SK-N-SH (cell line): ENCODE measurements at regions not wholly inside any gene's neighbourhood (a gene's known extent, or its start where the extent isn't known, plus 50 kb on each side); places are given as distances from the start of the nearest gene placed in this dataset.

Experiments
- CTCF ChIA-PET: fragments of 300-600, 350-600 bp; formaldehyde crosslinking; extraction: SDS; loops from one replicate; lab custom pipeline; 2021; lab: Yijun Ruan, JAX
- POLR2A ChIA-PET: fragments of 350-600 bp; sonication (Branson Sonifier 250); formaldehyde crosslinking; extraction: SDS; loops from one replicate; lab custom pipeline; 2020; ENCODE audit warnings: antibody characterized with exemption, inconsistent platforms; lab: Yijun Ruan, JAX
- DNase-seq: peaks from one replicate; pipeline ENCODE4 v3.0.0; 2012
- H2AFZ ChIP-seq: fragments of 200-600 bp; sonication (generic); 2 replicates; pipeline ENCODE4 v1.8.1; 2016; ENCODE audit warnings: antibody characterized with exemption, mild to moderate bottlenecking, low read depth
- H3F3A ChIP-seq: fragments of 200-600 bp; sonication (generic); replicated peaks from 2 replicates; pipeline ENCODE3; 2016; ENCODE audit warnings: antibody characterized with exemption, mild to moderate bottlenecking; ENCODE audit not compliant: insufficient read depth
- H3K27ac ChIP-seq, 2 experiments: fragments of 200-500 bp in 1 of 2; fragments of 200-600 bp in 1 of 2; sonication (Bioruptor generic) in 1 of 2; sonication (generic), shearing (Covaris generic) in 1 of 2; 2 replicates each; pipeline versions ENCODE4 v1.5.1 to v1.6.1; 2014 to 2016; ENCODE audit warnings: low read depth in 2 of 2, inconsistent platforms in 1 of 2, low read length in 1 of 2, mild to moderate bottlenecking in 1 of 2, mixed read lengths in 1 of 2
- H3K27me3 ChIP-seq: fragments of 200-600 bp; sonication (generic), shearing (Covaris generic); 2 replicates; pipeline ENCODE4 v1.6.1; 2016; ENCODE audit warnings: mixed run types; ENCODE audit not compliant: insufficient read depth
- H3K36me3 ChIP-seq, 2 experiments: fragments of 200-500 bp in 1 of 2; fragments of 200-600 bp in 1 of 2; sonication (Bioruptor generic) in 1 of 2; sonication (generic) in 1 of 2; replicated peaks in 1 of 2; 2 replicates each; pipeline versions ENCODE3 to v1.5.1; 2014 to 2016; ENCODE audit warnings: low read length in 1 of 2, mild to moderate bottlenecking in 1 of 2; ENCODE audit not compliant: insufficient read depth in 2 of 2, control insufficient read depth in 1 of 2
- H3K4me1 ChIP-seq, 2 experiments: fragments of 200-500 bp in 1 of 2; fragments of 200-600 bp in 1 of 2; sonication (Bioruptor generic) in 1 of 2; sonication (generic), shearing (Covaris generic) in 1 of 2; 2 replicates each; pipeline versions ENCODE4 v1.5.1 to v1.6.1; 2014 to 2016; ENCODE audit warnings: low read depth in 1 of 2, low read length in 1 of 2, mixed run types in 1 of 2; ENCODE audit not compliant: insufficient read depth in 2 of 2, control insufficient read depth in 1 of 2
- H3K4me2 ChIP-seq: fragments of 200-600 bp; sonication (generic), shearing (Covaris generic); 2 replicates; pipeline ENCODE4 v1.6.1; 2017; ENCODE audit warnings: mixed run types
- H3K4me3 ChIP-seq, 2 experiments: fragments of 200-500 bp in 1 of 2; fragments of 200-600 bp in 1 of 2; sonication (Bioruptor generic) in 1 of 2; sonication (generic), shearing (Covaris generic) in 1 of 2; 2 replicates each; pipeline versions ENCODE4 v1.5.1 to v1.8.1; 2014 to 2016; ENCODE audit warnings: low read depth in 2 of 2, inconsistent platforms in 1 of 2, low read length in 1 of 2, mild to moderate bottlenecking in 1 of 2, mixed read lengths in 1 of 2, moderate library complexity in 1 of 2
- H3K79me2 ChIP-seq: fragments of 200-600 bp; sonication (generic); 2 replicates; pipeline ENCODE4 v1.8.1; 2017; ENCODE audit warnings: mild to moderate bottlenecking; ENCODE audit not compliant: insufficient read depth
- H3K9ac ChIP-seq: fragments of 200-600 bp; sonication (generic); 2 replicates; pipeline ENCODE4 v1.6.1; 2017; ENCODE audit warnings: mixed run types
- H3K9me2 ChIP-seq: fragments of 200-600 bp; sonication (generic); 2 replicates; pipeline ENCODE4 v1.6.1; 2017; ENCODE audit warnings: mixed run types
- H3K9me3 ChIP-seq: fragments of 200-600 bp; sonication (generic); 2 replicates; pipeline ENCODE4 v1.6.1; 2017; ENCODE audit warnings: mixed run types, mild to moderate bottlenecking, moderate library complexity
- H4K20me1 ChIP-seq: fragments of 200-600 bp; sonication (generic); 2 replicates; pipeline ENCODE4 v1.6.1; 2017; ENCODE audit warnings: mild to moderate bottlenecking, mixed run types; ENCODE audit not compliant: insufficient read depth
- EP300 ChIP-seq, 2 experiments: IDR thresholded peaks; 2 replicates each; pipeline versions ENCODE4 v1.4.0 to v1.6.1; 2012; ENCODE audit warnings: borderline replicate concordance in 1 of 2, low read depth in 1 of 2, low read length in 1 of 2
- EZH2phosphoT487 ChIP-seq: fragments of 200-600 bp; sonication (generic); IDR thresholded peaks from 2 replicates; pipeline ENCODE4 v1.6.1; 2017; ENCODE audit warnings: low read depth, mixed run types, mild to moderate bottlenecking, antibody characterized with exemption, moderate library complexity, borderline replicate concordance
- GABPA ChIP-seq: IDR thresholded peaks from 2 replicates; pipeline ENCODE4 v1.4.0; 2012; ENCODE audit warnings: low read depth, mild to moderate bottlenecking
- MEF2A ChIP-seq: IDR thresholded peaks from 2 replicates; pipeline ENCODE4 v1.4.0; 2012; ENCODE audit warnings: low read depth, borderline replicate concordance
- NFIC ChIP-seq: IDR thresholded peaks from 2 replicates; pipeline ENCODE4 v1.4.0; 2012; ENCODE audit warnings: borderline replicate concordance
- NRF1 ChIP-seq: IDR thresholded peaks from 2 replicates; pipeline ENCODE4 v1.6.1; 2012; ENCODE audit warnings: low read depth, mild to moderate bottlenecking, low read length
- POLR2AphosphoS5 ChIP-seq: IDR thresholded peaks from 2 replicates; pipeline ENCODE4 v1.6.1; 2012; ENCODE audit warnings: low read depth, low read length
- SIN3A ChIP-seq: IDR thresholded peaks from 2 replicates; pipeline ENCODE4 v1.6.1; 2012; ENCODE audit warnings: low read depth, mild to moderate bottlenecking, low read length, moderate library complexity, borderline replicate concordance
- SMC3 ChIP-seq: IDR thresholded peaks from 2 replicates; pipeline ENCODE4 v1.6.1; 2012; ENCODE audit warnings: low read depth, low read length, improper control_type of control experiment
- TAF1 ChIP-seq: IDR thresholded peaks from 2 replicates; pipeline ENCODE4 v1.6.1; 2012; ENCODE audit warnings: low read depth, mild to moderate bottlenecking, low read length, moderate library complexity, borderline replicate concordance
- TCF12 ChIP-seq: IDR thresholded peaks from 2 replicates; pipeline ENCODE4 v1.4.0; 2012
- TEAD4 ChIP-seq: IDR thresholded peaks from 2 replicates; pipeline ENCODE4 v1.4.0; 2012; ENCODE audit warnings: mild to moderate bottlenecking, borderline replicate concordance; ENCODE audit not compliant: insufficient read depth
- WGBS: methylation state at CpG from one replicate; pipeline ENCODE4 v1.1.6; 2017; ENCODE audit warnings: low lambda C conversion rate; 5-methylcytosine and 5-hydroxymethylcytosine counted together
- TF ChIP-seq, protein P1 (sequence below): IDR thresholded peaks from 2 replicates; pipeline ENCODE4 v1.6.1; 2012; ENCODE audit warnings: mild to moderate bottlenecking, low read depth, low read length, moderate library complexity
- TF ChIP-seq, protein P2 (sequence below): IDR thresholded peaks from 2 replicates; pipeline ENCODE4; 2012

DNA sequence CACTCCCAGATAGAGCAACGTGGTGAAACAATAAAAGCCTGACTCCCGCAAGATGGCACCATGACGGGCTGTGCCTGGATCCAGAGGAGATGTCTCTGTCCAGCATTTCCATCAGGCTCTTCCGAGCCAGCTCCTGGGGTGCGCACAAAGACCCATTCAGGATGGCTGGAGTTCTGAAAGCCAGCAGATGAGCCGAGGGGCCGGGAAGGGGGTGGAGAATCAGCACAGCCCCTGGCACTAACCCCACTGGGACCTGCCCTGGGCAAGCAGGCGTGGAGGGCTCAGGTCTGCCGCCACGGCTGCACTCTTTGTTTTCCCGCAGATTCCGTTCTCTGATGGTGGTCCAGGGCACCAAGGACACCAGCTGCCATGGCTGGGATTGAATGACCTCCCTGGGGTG lies 97.2 kb upstream of the BLID start:
- TF ChIP-seq TEAD4: no peak
- TF ChIP-seq, protein P1, sequence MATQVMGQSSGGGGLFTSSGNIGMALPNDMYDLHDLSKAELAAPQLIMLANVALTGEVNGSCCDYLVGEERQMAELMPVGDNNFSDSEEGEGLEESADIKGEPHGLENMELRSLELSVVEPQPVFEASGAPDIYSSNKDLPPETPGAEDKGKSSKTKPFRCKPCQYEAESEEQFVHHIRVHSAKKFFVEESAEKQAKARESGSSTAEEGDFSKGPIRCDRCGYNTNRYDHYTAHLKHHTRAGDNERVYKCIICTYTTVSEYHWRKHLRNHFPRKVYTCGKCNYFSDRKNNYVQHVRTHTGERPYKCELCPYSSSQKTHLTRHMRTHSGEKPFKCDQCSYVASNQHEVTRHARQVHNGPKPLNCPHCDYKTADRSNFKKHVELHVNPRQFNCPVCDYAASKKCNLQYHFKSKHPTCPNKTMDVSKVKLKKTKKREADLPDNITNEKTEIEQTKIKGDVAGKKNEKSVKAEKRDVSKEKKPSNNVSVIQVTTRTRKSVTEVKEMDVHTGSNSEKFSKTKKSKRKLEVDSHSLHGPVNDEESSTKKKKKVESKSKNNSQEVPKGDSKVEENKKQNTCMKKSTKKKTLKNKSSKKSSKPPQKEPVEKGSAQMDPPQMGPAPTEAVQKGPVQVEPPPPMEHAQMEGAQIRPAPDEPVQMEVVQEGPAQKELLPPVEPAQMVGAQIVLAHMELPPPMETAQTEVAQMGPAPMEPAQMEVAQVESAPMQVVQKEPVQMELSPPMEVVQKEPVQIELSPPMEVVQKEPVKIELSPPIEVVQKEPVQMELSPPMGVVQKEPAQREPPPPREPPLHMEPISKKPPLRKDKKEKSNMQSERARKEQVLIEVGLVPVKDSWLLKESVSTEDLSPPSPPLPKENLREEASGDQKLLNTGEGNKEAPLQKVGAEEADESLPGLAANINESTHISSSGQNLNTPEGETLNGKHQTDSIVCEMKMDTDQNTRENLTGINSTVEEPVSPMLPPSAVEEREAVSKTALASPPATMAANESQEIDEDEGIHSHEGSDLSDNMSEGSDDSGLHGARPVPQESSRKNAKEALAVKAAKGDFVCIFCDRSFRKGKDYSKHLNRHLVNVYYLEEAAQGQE: peak; percentile 83; the same call in 1 of the 2 replicates
- TF ChIP-seq, all 33 proteins: peak for 1
- no peak overlapping the region for H3K9ac ChIP-seq
- no peaks in the 10 kb centered on the region for H3K9me2 ChIP-seq
- no peaks in the 10 kb centered on the region for H3K27me3 ChIP-seq
- 90% methylated on average over 7 of the region's 12 CpGs for WGBS
- H2AFZ ChIP-seq: no peak overlapping the region
- H3K36me3 ChIP-seq: no peaks in the 10 kb centered on the region
- H3K4me2 ChIP-seq: no peak overlapping the region
- no peaks in the 10 kb centered on the region for H3K9me3 ChIP-seq
- H3K79me2 ChIP-seq: peaks cover 3% of the 10 kb centered on the region; the same call in 1 of the 2 replicates
- ChIA-PET POLR2A (no interaction called here), CTCF (interaction anchor here (1.0 to 10.3 kb wide), 9 partner anchors 10 to 559 kb away, joined by 3 to 136 read pairs (median 6); no protein-coding TSS in a partner anchor)
- no peak overlapping the region; a peak in 1 of 4 replicates for H3K27ac ChIP-seq
- no peak for DNase-seq
- H3K4me1 ChIP-seq: peaks cover 18 to 25% of the 10 kb centered on the region in 2 experiments
- no peaks in the 10 kb centered on the region for H4K20me1 ChIP-seq
- peaks cover 17% of the 10 kb centered on the region for H3F3A ChIP-seq
- no peak overlapping the region for H3K4me3 ChIP-seq

DNA sequence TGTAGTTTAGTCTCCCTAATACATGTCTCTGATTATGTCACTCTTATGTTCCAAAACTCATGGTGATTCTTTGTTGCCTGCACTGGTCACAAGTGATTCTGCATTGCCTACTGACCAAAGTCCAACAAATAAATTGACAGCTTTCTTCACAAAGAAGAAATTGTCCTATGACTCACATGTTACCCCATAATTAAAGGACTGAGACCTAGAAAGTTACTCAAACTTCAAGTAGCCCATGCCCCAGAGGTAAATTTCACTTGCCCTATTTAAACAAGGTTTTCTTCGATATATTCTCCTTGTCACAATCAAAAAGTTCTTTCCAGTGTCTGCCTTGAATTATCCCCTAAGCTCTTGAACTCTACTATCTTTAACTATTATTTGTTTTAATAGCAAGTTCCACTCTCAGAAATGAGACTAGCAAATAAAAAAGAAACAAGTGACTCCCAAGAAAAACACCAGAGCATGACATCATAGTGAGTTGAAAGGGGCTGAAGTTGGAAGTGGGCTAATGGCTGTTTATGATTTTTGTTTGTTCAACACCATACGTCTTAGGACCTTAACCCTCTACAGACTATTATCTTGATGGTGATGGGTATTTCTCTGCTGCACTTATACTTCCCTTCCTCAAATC lies 94.5 kb upstream of the BLID start:
- CTCF ChIA-PET: interaction anchor here (0.7 to 6.0 kb wide), 4 partner anchors 102 to 556 kb away, joined by 3 to 57 read pairs (median 4); no protein-coding TSS in a partner anchor
- Histone ChIP-seq H3K9ac (no peak overlapping the region), H3K27ac (peak overlapping the region in 1 of 2 experiments; percentile 56; a peak in 1 of 4 replicates), H3K27me3 (no peaks in the 10 kb centered on the region), H3K9me2 (no peaks in the 10 kb centered on the region), H2AFZ (no peak overlapping the region), H3K4me2 (peak overlapping the region; percentile 54; the same call in 1 of the 2 replicates), H3F3A (peaks cover 22% of the 10 kb centered on the region), H3K36me3 (no peaks in the 10 kb centered on the region), H3K4me3 (no peak overlapping the region), H4K20me1 (no peaks in the 10 kb centered on the region), H3K4me1 (peaks cover 17 to 29% of the 10 kb centered on the region in 2 experiments), H3K79me2 (peaks cover 3% of the 10 kb centered on the region; the same call in 1 of the 2 replicates), H3K9me3 (no peaks in the 10 kb centered on the region)
- POLR2A ChIA-PET: no interaction called here
- WGBS: 92% methylated on average over 2 of the region's 2 CpGs
- TF ChIP-seq TCF12 (no peak), TAF1 (no peak), EZH2phosphoT487 (no peak), NRF1 (no peak), POLR2AphosphoS5 (no peak), GABPA (no peak), SIN3A (no peak), NFIC (no peak), EP300 (IDR thresholded peaks at IDR 0.05; ENCODE audit: borderline replicate concordance in 1 of 2, low read depth in 1 of 2, low read length in 1 of 2) (no peak), MEF2A (no peak), SMC3 (no peak)
- TF ChIP-seq, protein P2, sequence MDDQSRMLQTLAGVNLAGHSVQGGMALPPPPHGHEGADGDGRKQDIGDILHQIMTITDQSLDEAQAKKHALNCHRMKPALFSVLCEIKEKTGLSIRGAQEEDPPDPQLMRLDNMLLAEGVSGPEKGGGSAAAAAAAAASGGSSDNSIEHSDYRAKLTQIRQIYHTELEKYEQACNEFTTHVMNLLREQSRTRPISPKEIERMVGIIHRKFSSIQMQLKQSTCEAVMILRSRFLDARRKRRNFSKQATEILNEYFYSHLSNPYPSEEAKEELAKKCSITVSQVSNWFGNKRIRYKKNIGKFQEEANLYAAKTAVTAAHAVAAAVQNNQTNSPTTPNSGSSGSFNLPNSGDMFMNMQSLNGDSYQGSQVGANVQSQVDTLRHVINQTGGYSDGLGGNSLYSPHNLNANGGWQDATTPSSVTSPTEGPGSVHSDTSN: no peak
- DNase-seq: no peak
